ENCODE measurements at regions not wholly inside any gene's neighbourhood (a gene's known extent, or its start where the extent isn't known, plus 50 kb on each side); places are given as distances from the start of the nearest gene placed in this dataset.

DNA sequence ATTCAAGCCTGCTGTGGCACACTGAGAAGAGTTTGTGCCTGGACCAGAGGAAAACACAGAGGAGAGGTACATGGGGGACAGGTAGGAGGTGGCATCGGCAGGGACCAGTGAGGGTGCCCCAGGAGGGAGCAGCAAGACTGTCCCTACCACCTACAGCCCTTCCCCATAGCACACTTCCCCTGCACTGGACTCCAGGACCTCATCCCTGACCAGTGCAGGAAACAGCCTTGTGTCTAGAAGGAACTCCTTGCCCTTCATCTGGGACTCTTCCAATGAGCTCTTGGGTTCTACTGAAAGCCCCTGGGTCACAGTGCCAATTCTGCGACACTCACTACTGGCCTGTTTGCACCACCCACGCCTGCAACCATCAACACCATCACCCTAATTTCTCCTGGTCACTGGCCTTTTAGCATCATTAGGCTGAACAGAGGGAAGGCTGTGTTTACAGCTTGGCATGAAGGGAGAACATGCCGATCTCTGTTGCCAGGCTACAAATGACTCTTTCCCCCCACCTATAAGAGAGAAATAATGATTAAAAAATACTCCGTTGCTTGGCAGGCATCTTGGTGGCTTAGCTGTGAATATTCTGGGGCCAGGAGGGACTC, 371.9 kb upstream of the ZMIZ1 start:
- TF ChIP-seq, protein P1, sequence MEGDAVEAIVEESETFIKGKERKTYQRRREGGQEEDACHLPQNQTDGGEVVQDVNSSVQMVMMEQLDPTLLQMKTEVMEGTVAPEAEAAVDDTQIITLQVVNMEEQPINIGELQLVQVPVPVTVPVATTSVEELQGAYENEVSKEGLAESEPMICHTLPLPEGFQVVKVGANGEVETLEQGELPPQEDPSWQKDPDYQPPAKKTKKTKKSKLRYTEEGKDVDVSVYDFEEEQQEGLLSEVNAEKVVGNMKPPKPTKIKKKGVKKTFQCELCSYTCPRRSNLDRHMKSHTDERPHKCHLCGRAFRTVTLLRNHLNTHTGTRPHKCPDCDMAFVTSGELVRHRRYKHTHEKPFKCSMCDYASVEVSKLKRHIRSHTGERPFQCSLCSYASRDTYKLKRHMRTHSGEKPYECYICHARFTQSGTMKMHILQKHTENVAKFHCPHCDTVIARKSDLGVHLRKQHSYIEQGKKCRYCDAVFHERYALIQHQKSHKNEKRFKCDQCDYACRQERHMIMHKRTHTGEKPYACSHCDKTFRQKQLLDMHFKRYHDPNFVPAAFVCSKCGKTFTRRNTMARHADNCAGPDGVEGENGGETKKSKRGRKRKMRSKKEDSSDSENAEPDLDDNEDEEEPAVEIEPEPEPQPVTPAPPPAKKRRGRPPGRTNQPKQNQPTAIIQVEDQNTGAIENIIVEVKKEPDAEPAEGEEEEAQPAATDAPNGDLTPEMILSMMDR (conservative IDR thresholded peaks at IDR 0.05; ENCODE audit: low read depth, low read length) = no peak
- TF ChIP-seq EZH2 (IDR thresholded peaks at IDR 0.05; ENCODE audit: borderline replicate concordance, low read depth, low read length, poor library complexity, severe bottlenecking) = no peak
